ENCODE measurements at regions not wholly inside any gene's neighbourhood (a gene's known extent, or its start where the extent isn't known, plus 50 kb on each side); places are given as distances from the start of the nearest gene placed in this dataset.
A peak's percentile ranks its signal among the peaks of the same experiment; 100 is the strongest.

GRCh38 chr6:71034563-71035345 lies 77.9 kb upstream of the B3GAT2 start:
- Mint-ChIP-seq H3K36me3 (ENCODE audit: unreplicated experiment) (no peaks in the 10 kb centered on the region), H3K4me3 (ENCODE audit: unreplicated experiment) (no peak overlapping the region), H3K9me3 (ENCODE audit: unreplicated experiment) (peaks cover 8% of the 10 kb centered on the region), H3K27me3 (ENCODE audit: unreplicated experiment) (peaks cover 7% of the 10 kb centered on the region), H3K27ac (ENCODE audit: unreplicated experiment) (no peak overlapping the region), H3K4me1 (ENCODE audit: low read depth, unreplicated experiment) (peaks cover 26% of the 10 kb centered on the region)
- no peak for DNase-seq
- no peak for TF ChIP-seq CTCF (IDR thresholded peaks at IDR 0.05; ENCODE audit: partially characterized antibody, unreplicated experiment)

GRCh38 chr6:71035871-71036270 lies 79.0 kb upstream of the B3GAT2 start:
- Mint-ChIP-seq H3K27ac (ENCODE audit: unreplicated experiment) (peak overlapping the region; percentile 7), H3K9me3 (ENCODE audit: unreplicated experiment) (peaks cover 8% of the 10 kb centered on the region), H3K36me3 (ENCODE audit: unreplicated experiment) (no peaks in the 10 kb centered on the region), H3K4me3 (ENCODE audit: unreplicated experiment) (no peak overlapping the region), H3K27me3 (ENCODE audit: unreplicated experiment) (peaks cover 9% of the 10 kb centered on the region), H3K4me1 (ENCODE audit: low read depth, unreplicated experiment) (peaks cover 26% of the 10 kb centered on the region)
- no peak for TF ChIP-seq CTCF (IDR thresholded peaks at IDR 0.05; ENCODE audit: partially characterized antibody, unreplicated experiment)
- no peak for DNase-seq

GRCh38 chr6:71038711-71039344 lies 82.0 kb upstream of the B3GAT2 start:
- H3K27ac Mint-ChIP-seq (ENCODE audit: unreplicated experiment) = peak overlapping the region; percentile 38
- H3K9me3 Mint-ChIP-seq (ENCODE audit: unreplicated experiment) = peaks cover 9% of the 10 kb centered on the region
- H3K4me3 Mint-ChIP-seq (ENCODE audit: unreplicated experiment) = peak overlapping the region; percentile 33
- H3K36me3 Mint-ChIP-seq (ENCODE audit: unreplicated experiment) = no peaks in the 10 kb centered on the region
- H3K27me3 Mint-ChIP-seq (ENCODE audit: unreplicated experiment) = peaks cover 10% of the 10 kb centered on the region
- no peak for TF ChIP-seq CTCF (IDR thresholded peaks at IDR 0.05; ENCODE audit: partially characterized antibody, unreplicated experiment)
- H3K4me1 Mint-ChIP-seq (ENCODE audit: low read depth, unreplicated experiment) = peaks cover 17% of the 10 kb centered on the region
- peak; percentile 37 for DNase-seq

GRCh38 chr6:71040043-71040442 lies 83.2 kb upstream of the B3GAT2 start:
- no peak for DNase-seq
- H3K4me3 Mint-ChIP-seq (ENCODE audit: unreplicated experiment) = peak overlapping the region; percentile 32

More at GRCh38 chr6:71040043-71040442, 83.2 kb upstream of the B3GAT2 start:
- H3K4me1 Mint-ChIP-seq (ENCODE audit: low read depth, unreplicated experiment) = peaks cover 12% of the 10 kb centered on the region
- TF ChIP-seq CTCF (IDR thresholded peaks at IDR 0.05; ENCODE audit: partially characterized antibody, unreplicated experiment) = no peak
- no peaks in the 10 kb centered on the region for H3K36me3 Mint-ChIP-seq (ENCODE audit: unreplicated experiment)
- H3K9me3 Mint-ChIP-seq (ENCODE audit: unreplicated experiment) = peaks cover 10% of the 10 kb centered on the region
- H3K27ac Mint-ChIP-seq (ENCODE audit: unreplicated experiment) = no peak overlapping the region
- peaks cover 10% of the 10 kb centered on the region for H3K27me3 Mint-ChIP-seq (ENCODE audit: unreplicated experiment)

Data from glutamatergic neuron (in vitro differentiated cells).